ENCODE measurements at regions not wholly inside any gene's neighbourhood (a gene's known extent, or its start where the extent isn't known, plus 50 kb on each side); places are given as distances from the start of the nearest gene placed in this dataset.

DNA sequence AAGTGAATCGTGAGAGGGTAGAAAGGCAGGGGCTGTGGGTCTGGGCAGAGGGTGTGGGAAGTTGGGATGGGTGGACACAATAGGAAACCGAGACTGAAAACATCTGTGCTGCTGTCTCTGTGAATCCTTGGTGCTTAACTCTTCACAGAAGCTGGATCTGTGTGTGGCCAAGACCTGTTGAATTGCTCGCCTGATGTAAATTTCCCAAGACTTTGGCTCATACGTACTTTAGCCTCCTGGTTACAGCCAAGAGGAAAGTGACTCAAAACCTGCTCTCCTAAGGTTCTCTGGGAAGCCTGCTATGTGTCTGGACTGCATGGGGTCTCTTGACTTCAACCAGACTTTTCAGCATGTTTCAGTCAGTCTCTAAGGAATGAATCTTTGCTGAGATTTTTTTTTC lies 270.3 kb downstream of the RWDD3 start:
- Histone ChIP-seq H3K4me3 (ENCODE audit: low read depth, low read length) (no peak overlapping the region), H3K36me3 (ENCODE audit: control insufficient read depth, insufficient read depth, low read length) (no peaks in the 10 kb centered on the region), H3K27me3 (ENCODE audit: control insufficient read depth, insufficient read depth, low read length) (no peaks in the 10 kb centered on the region)
- ChIA-PET POLR2A (no interaction called here), CTCF (no interaction called here)
- TF ChIP-seq, protein P1, sequence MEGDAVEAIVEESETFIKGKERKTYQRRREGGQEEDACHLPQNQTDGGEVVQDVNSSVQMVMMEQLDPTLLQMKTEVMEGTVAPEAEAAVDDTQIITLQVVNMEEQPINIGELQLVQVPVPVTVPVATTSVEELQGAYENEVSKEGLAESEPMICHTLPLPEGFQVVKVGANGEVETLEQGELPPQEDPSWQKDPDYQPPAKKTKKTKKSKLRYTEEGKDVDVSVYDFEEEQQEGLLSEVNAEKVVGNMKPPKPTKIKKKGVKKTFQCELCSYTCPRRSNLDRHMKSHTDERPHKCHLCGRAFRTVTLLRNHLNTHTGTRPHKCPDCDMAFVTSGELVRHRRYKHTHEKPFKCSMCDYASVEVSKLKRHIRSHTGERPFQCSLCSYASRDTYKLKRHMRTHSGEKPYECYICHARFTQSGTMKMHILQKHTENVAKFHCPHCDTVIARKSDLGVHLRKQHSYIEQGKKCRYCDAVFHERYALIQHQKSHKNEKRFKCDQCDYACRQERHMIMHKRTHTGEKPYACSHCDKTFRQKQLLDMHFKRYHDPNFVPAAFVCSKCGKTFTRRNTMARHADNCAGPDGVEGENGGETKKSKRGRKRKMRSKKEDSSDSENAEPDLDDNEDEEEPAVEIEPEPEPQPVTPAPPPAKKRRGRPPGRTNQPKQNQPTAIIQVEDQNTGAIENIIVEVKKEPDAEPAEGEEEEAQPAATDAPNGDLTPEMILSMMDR (IDR thresholded peaks at IDR 0.05; ENCODE audit: insufficient read depth, low read depth, low read length) = no peak
- DNase-seq (ENCODE audit: low read depth) = no peak

DNA sequence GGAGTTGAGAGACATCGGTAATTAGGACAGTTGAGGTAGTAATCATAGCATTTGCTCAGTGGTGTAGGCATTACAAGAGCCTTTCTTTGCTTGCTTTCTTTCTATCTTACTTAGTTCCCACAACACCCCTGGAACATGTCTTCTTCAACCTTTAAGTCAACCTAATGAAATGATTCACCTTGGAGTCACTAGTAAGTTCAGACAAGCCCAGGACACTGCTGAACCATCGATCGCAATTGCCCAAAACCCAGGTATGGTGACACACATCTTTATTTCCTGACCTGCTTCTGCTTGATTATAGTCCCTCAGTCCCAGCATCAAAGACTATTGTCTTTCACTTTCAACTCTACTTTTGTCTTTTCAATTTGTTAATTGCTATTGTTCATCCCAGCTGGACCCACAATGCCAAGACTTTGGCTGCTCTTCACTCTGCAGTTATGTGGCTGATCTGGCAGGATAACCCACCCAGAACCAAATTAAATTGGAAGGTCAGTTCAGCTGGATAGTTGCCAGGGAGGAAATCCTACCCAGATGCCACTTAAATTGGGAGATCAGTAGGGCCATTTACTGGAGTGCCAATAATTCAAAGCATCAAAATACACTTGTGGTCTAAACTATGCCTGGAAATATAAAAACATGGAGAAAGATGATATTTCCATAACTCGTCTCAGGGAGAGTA lies 272.9 kb downstream of the RWDD3 start:
- Histone ChIP-seq H3K4me3 (ENCODE audit: low read depth, low read length) (no peak overlapping the region), H3K36me3 (ENCODE audit: control insufficient read depth, insufficient read depth, low read length) (no peaks in the 10 kb centered on the region), H3K27me3 (ENCODE audit: control insufficient read depth, insufficient read depth, low read length) (no peaks in the 10 kb centered on the region)
- TF ChIP-seq, protein P1 (IDR thresholded peaks at IDR 0.05; ENCODE audit: insufficient read depth, low read depth, low read length) = no peak
- ChIA-PET POLR2A (no interaction called here), CTCF (interaction anchor here (0.6 kb wide), 1 partner anchor 36 kb away, joined by 3 read pairs; no protein-coding TSS in a partner anchor)
- no peak for DNase-seq (ENCODE audit: low read depth)

DNA sequence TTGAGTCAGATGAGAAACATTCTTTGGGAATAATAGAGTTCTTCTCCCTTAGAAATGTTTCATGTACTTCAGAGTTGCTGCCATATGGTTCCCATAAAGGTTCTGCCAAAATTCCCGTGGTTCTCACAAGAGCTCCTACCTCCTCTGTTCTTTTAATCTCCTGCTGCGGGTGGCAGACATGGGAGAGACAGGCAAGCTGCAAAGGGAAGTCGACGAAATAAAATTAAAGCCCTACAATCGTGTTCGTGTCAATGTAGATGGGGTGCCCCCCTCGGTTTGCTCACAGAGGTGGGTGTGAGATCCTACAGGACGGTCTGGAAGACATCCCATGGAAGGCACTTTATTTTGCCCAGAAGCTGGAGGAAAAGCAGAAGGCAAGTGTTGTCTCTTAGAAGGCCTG lies 276.0 kb downstream of the RWDD3 start:
- CTCF ChIA-PET = no interaction called here
- POLR2A ChIA-PET = no interaction called here
- H3K27me3 ChIP-seq (ENCODE audit: control insufficient read depth, insufficient read depth, low read length) = no peaks in the 10 kb centered on the region
- no peak for DNase-seq (ENCODE audit: low read depth)
- no peaks in the 10 kb centered on the region for H3K36me3 ChIP-seq (ENCODE audit: control insufficient read depth, insufficient read depth, low read length)
- TF ChIP-seq, protein P1 (IDR thresholded peaks at IDR 0.05; ENCODE audit: insufficient read depth, low read depth, low read length) = no peak
- no peak overlapping the region for H3K4me3 ChIP-seq (ENCODE audit: low read depth, low read length)

DNA sequence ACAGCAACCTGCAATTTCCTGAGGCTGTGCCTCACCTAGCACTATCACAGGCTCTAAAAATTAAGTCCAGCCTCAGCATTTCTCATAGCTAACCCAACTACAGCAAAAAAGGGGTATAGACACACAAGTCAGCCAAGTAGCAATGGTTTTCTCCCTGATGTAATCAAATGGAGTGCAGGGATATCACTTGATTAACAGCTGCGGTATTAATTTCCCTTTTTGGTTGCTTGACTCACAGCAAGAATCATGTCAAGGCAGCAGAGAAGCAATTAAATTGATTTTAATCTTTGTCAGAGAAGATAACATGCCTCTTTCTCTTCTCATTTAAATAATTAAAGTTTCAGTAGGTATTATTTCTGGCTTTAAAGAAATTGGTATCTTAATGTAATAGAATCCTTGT lies 278.9 kb downstream of the RWDD3 start:
- no peaks in the 10 kb centered on the region for H3K27me3 ChIP-seq (ENCODE audit: control insufficient read depth, insufficient read depth, low read length)
- TF ChIP-seq, protein P1 (IDR thresholded peaks at IDR 0.05; ENCODE audit: insufficient read depth, low read depth, low read length) = no peak
- CTCF ChIA-PET = no interaction called here
- POLR2A ChIA-PET = no interaction called here
- H3K36me3 ChIP-seq (ENCODE audit: control insufficient read depth, insufficient read depth, low read length) = no peaks in the 10 kb centered on the region
- no peak overlapping the region for H3K4me3 ChIP-seq (ENCODE audit: low read depth, low read length)
- no peak for DNase-seq (ENCODE audit: low read depth)

DNA sequence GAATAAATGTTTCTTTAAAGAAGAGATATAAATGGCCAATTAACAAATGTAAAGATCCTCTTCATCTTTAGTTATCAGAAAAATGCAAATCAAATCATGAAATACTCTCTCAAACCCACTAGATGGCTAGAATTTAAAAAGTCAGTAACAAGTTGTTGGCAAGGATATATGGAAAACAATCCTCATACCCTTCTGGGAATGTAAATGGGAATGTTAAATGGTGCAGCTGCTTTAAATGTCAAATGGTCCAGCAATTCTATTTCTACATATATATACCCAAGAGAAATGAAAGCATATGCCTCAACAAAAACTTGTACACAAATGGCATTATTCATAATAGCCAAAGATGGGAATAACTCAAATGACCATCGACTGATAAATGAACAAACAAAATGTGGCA lies 283.5 kb downstream of the RWDD3 start:
- no peak overlapping the region for H3K4me3 ChIP-seq (ENCODE audit: low read depth, low read length)
- H3K27me3 ChIP-seq (ENCODE audit: control insufficient read depth, insufficient read depth, low read length) = no peaks in the 10 kb centered on the region
- H3K36me3 ChIP-seq (ENCODE audit: control insufficient read depth, insufficient read depth, low read length) = no peaks in the 10 kb centered on the region
- ChIA-PET CTCF (interaction anchor here (0.9 kb wide), 1 partner anchor 17 kb away, joined by 3 read pairs; no protein-coding TSS in a partner anchor), POLR2A (no interaction called here)
- no peak for DNase-seq (ENCODE audit: low read depth)
- TF ChIP-seq, protein P1 (IDR thresholded peaks at IDR 0.05; ENCODE audit: insufficient read depth, low read depth, low read length) = no peak

Measured in BJ (cell line).